ENCODE measurements at regions not wholly inside any gene's neighbourhood (a gene's known extent, or its start where the extent isn't known, plus 50 kb on each side); places are given as distances from the start of the nearest gene placed in this dataset.

GRCh38 chr21:35273333-35273732 is 224.2 kb upstream of the RUNX1 start:
- TF ChIP-seq CSDC2 (CRISPR knock-in tag; IDR thresholded peaks at IDR 0.05) (no peak), ZC3H10 (CRISPR knock-in tag; IDR thresholded peaks at IDR 0.05) (no peak), ZNF565 (CRISPR knock-in tag; conservative IDR thresholded peaks at IDR 0.05; ENCODE audit: low read depth) (no peak), PPARA (CRISPR knock-in tag; IDR thresholded peaks at IDR 0.05; ENCODE audit: borderline replicate concordance) (no peak), ARNTL (CRISPR knock-in tag; IDR thresholded peaks at IDR 0.05; ENCODE audit: borderline replicate concordance, low read depth) (no peak), ZNF70 (CRISPR knock-in tag; IDR thresholded peaks at IDR 0.05) (no peak), TOX (CRISPR knock-in tag; IDR thresholded peaks at IDR 0.05; ENCODE audit: borderline replicate concordance) (no peak), ZFP30 (CRISPR knock-in tag; IDR thresholded peaks at IDR 0.05) (no peak)
- TF ChIP-seq, protein P1, sequence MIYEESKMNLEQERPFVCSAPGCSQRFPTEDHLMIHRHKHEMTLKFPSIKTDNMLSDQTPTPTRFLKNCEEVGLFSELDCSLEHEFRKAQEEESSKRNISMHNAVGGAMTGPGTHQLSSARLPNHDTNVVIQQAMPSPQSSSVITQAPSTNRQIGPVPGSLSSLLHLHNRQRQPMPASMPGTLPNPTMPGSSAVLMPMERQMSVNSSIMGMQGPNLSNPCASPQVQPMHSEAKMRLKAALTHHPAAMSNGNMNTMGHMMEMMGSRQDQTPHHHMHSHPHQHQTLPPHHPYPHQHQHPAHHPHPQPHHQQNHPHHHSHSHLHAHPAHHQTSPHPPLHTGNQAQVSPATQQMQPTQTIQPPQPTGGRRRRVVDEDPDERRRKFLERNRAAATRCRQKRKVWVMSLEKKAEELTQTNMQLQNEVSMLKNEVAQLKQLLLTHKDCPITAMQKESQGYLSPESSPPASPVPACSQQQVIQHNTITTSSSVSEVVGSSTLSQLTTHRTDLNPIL (CRISPR knock-in tag; IDR thresholded peaks at IDR 0.05; ENCODE audit: low read depth): no peak
- TF ChIP-seq, protein P2, sequence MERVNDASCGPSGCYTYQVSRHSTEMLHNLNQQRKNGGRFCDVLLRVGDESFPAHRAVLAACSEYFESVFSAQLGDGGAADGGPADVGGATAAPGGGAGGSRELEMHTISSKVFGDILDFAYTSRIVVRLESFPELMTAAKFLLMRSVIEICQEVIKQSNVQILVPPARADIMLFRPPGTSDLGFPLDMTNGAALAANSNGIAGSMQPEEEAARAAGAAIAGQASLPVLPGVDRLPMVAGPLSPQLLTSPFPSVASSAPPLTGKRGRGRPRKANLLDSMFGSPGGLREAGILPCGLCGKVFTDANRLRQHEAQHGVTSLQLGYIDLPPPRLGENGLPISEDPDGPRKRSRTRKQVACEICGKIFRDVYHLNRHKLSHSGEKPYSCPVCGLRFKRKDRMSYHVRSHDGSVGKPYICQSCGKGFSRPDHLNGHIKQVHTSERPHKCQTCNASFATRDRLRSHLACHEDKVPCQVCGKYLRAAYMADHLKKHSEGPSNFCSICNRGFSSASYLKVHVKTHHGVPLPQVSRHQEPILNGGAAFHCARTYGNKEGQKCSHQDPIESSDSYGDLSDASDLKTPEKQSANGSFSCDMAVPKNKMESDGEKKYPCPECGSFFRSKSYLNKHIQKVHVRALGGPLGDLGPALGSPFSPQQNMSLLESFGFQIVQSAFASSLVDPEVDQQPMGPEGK (CRISPR knock-in tag; IDR thresholded peaks at IDR 0.05; ENCODE audit: borderline replicate concordance): no peak

All from SK-N-SH treated with all-trans-retinoic acid at 6 μM for 48 hours (cell line).